AG04449 (cell line): ENCODE measurements at regions not wholly inside any gene's neighbourhood (a gene's known extent, or its start where the extent isn't known, plus 50 kb on each side); places are given as distances from the start of the nearest gene placed in this dataset.

Source experiments
- CTCF ChIA-PET: fragments of 350-600 bp; formaldehyde crosslinking; extraction: SDS; loops from one replicate; lab custom pipeline; 2021; ENCODE audit warnings: antibody characterized with exemption; lab: Yijun Ruan, JAX
- POLR2A ChIA-PET: fragments of 400-600, 350-600 bp; formaldehyde crosslinking; extraction: SDS; loops from one replicate; lab custom pipeline; 2020; ENCODE audit warnings: antibody characterized with exemption, inconsistent platforms; lab: Yijun Ruan, JAX
- DNase-seq: peaks from one replicate; pipeline ENCODE4 v3.0.0-alpha.2; 2010; ENCODE audit warnings: low read depth, low spot score
- H3K4me3 ChIP-seq: 2 replicates; pipeline ENCODE4 v1.5.1; 2011; ENCODE audit warnings: low read depth, mild to moderate bottlenecking, control low read depth, low read length
- CTCF ChIP-seq: IDR thresholded peaks from one replicate; pipeline ENCODE4 v1.5.1; 2011; ENCODE audit warnings: mild to moderate bottlenecking, moderate library complexity, low read length, control low read depth, inconsistent platforms; ENCODE audit not compliant: insufficient read depth; ENCODE audit errors: missing control alignments

DNA sequence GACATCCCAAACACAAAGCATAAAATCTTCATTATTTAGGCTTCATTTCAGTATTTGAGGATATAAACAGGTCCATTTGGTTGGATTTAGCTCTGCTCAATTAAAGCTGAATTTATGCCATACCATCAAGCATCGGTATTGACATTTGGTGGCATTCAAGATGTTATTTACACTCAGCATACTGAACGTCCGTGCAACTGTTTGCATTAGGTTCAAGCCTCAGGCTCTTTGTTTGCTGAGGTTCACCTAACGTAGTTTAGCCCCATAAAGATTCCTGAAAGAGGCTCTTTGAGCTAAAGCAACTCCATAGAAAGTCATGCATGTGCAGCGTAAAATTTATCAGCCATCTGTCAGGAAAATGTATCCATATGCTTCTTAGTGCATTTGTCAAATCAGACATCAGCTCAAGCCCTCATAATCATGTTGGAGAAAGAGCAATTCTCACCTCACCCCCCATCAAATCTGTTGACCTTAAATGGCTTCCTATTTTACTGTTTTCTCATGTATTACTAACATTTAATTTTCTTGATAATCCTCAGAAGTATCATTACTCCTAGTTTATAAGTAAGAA lies 366.9 kb downstream of the EPHA4 start:
- TF ChIP-seq CTCF, result no peak
- no peak for DNase-seq
- POLR2A ChIA-PET, result no interaction called here
- CTCF ChIA-PET, result no interaction called here
- H3K4me3 ChIP-seq, result no peak overlapping the region

DNA sequence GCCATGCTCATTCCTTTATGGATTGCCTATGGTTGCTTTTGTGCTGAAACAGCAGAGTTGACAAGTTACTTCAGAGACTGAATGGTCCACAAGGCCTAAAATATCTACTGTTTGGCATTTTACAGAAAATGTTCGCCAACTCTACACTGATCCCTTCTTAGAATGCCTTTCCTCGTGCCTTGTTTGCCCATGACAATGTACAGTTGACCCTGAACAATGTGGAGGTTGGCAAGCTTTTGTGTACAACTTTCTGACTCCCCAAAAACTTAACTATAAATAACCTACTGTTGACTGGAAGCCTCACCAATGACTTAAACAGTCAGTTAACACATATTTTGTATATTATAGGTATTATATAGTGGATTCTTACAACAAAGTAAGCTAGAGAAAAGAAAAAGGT lies 361.4 kb downstream of the EPHA4 start:
- CTCF ChIA-PET, result interaction anchor here (1.4 kb wide), 1 partner anchor 14 kb away, joined by 3 read pairs; no protein-coding TSS in a partner anchor
- H3K4me3 ChIP-seq, result no peak overlapping the region
- POLR2A ChIA-PET, result no interaction called here
- DNase-seq, result no peak
- no peak for TF ChIP-seq CTCF

- ChIA-PET CTCF (interaction anchor here (1.4 kb wide), 1 partner anchor 15 kb away, joined by 3 read pairs; no protein-coding TSS in a partner anchor), POLR2A (no interaction called here)
- H3K4me3 ChIP-seq, result no peak overlapping the region
- TF ChIP-seq CTCF, result no peak
- no peak for DNase-seq
Observed at GRCh38 chr2:221211653-221212052, 360.5 kb downstream of the EPHA4 start.

GRCh38 chr2:221212105-221212504 lies 360.0 kb downstream of the EPHA4 start:
- H3K4me3 ChIP-seq, result no peak overlapping the region
- CTCF ChIA-PET, result no interaction called here
- POLR2A ChIA-PET, result no interaction called here

DNA sequence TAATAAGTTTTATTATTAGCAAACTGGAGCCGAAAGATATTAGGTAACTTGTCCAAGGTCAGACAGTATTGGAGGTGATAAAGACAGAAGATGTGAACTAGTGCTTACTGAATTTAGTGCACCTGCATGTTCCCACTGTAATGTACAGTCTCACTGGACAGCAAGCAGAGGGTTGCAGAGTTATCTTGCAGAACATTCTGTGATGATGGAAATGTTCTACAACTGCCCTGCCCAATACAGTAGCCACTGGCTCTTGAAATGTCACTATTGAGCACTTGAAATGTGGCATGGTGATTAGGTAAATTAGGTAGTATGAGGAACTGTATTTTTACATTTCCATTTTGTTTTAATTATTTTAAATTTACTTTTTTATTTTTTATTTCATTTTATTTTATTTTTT lies 356.6 kb downstream of the EPHA4 start:
- POLR2A ChIA-PET, result no interaction called here
- no peak for DNase-seq
- CTCF ChIA-PET, result no interaction called here
- TF ChIP-seq CTCF, result no peak
- no peak overlapping the region for H3K4me3 ChIP-seq

More at GRCh38 chr2:221212105-221212504, 360.0 kb downstream of the EPHA4 start:
- DNase-seq, result no peak
- TF ChIP-seq CTCF, result no peak

DNA sequence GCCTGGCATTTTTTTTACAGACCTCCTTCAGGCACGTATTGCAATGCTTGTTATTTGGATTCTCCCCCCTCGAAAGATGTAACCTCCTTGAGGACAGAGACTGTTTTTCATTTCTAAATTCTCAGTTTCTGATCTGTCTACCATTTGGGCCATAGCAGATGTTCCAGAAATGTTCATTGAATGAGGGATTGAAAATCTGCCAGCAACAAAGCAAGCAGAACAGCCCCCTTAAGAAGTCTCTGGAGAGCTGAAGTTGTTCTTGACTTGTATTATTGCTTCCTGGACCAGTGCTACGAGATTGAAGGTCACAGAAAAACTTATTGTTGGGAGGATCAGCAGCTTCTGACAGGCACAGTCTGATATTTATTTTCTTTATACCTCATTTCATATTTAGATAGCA lies 355.5 kb downstream of the EPHA4 start:
- no peak for TF ChIP-seq CTCF
- H3K4me3 ChIP-seq, result no peak overlapping the region
- ChIA-PET CTCF (no interaction called here), POLR2A (interaction anchor here (0.6 kb wide), 1 partner anchor 1387 kb away, joined by 3 read pairs; no protein-coding TSS in a partner anchor)
- DNase-seq, result no peak
